CD14-positive monocyte (primary cell): ENCODE measurements at regions not wholly inside any gene's neighbourhood (a gene's known extent, or its start where the extent isn't known, plus 50 kb on each side); places are given as distances from the start of the nearest gene placed in this dataset.

Experiments used
- DNase-seq, 3 donors: peaks; one replicate each; pipeline ENCODE4 v3.0.0-alpha.2; 2011 to 2022
- H2AFZ ChIP-seq: 2 replicates; pipeline ENCODE4 v1.6.0; 2012; ENCODE audit warnings: mild to moderate bottlenecking, low read depth, low read length, inconsistent platforms; ENCODE audit not compliant: insufficient read depth, poor library complexity, severe bottlenecking
- H3K27ac ChIP-seq, 2 donors: 1 replicate in 1 of 2; 2 replicates in 1 of 2; pipeline ENCODE4 v1.5.1; 2012 to 2013; ENCODE audit warnings: low read length in 2 of 2, control low read depth in 1 of 2, inconsistent platforms in 1 of 2, low read depth in 1 of 2, mild to moderate bottlenecking in 1 of 2
- H3K27me3 ChIP-seq, 2 donors: one replicate each; pipeline versions ENCODE4 v1.6.0 to v1.6.1; 2011 to 2013; ENCODE audit warnings: low read length in 2 of 2; ENCODE audit not compliant: control insufficient read depth in 2 of 2, insufficient read depth in 2 of 2
- H3K36me3 ChIP-seq, 2 donors: replicated peaks in 1 of 2; 1 replicate in 1 of 2; 2 replicates in 1 of 2; pipeline versions ENCODE4 v1.5.1 to v1.6.1; 2012 to 2013; ENCODE audit warnings: low read length in 2 of 2, control low read depth in 1 of 2, inconsistent platforms in 1 of 2, mild to moderate bottlenecking in 1 of 2; ENCODE audit not compliant: insufficient read depth in 2 of 2, control insufficient read depth in 1 of 2
- H3K4me1 ChIP-seq, 2 donors: 1 replicate in 1 of 2; 2 replicates in 1 of 2; pipeline versions ENCODE4 v1.5.1 to v1.6.1; 2012 to 2013; ENCODE audit warnings: low read length in 2 of 2, control low read depth in 1 of 2, inconsistent platforms in 1 of 2, mild to moderate bottlenecking in 1 of 2, moderate library complexity in 1 of 2; ENCODE audit not compliant: insufficient read depth in 2 of 2, control insufficient read depth in 1 of 2
- H3K4me2 ChIP-seq: replicated peaks from 2 replicates; pipeline ENCODE3; 2012; ENCODE audit warnings: low read length, moderate library complexity, mild to moderate bottlenecking; ENCODE audit not compliant: poor library complexity, severe bottlenecking; ENCODE audit errors: extremely low read depth
- H3K4me3 ChIP-seq, 3 experiments: fragments of 200-600 bp in 1 of 3; sonication (generic) in 1 of 3; replicated peaks in 1 of 3; 1 replicate in 2 of 3; 2 replicates in 1 of 3; pipeline ENCODE4 v1.5.1; 2011 to 2013; ENCODE audit warnings: low read length in 3 of 3, mild to moderate bottlenecking in 3 of 3, control low read depth in 2 of 3, low read depth in 2 of 3, inconsistent platforms in 1 of 3, moderate library complexity in 1 of 3
- H3K79me2 ChIP-seq: 2 replicates; pipeline ENCODE4 v1.6.0; 2012; ENCODE audit warnings: mild to moderate bottlenecking, control low read depth, inconsistent platforms, low read length, moderate library complexity; ENCODE audit not compliant: insufficient read depth
- H3K9ac ChIP-seq: 2 replicates; pipeline ENCODE4 v1.6.0; 2017; ENCODE audit warnings: low read length, mild to moderate bottlenecking; ENCODE audit not compliant: insufficient read depth, poor library complexity, severe bottlenecking
- H3K9me3 ChIP-seq, 2 donors: replicated peaks in 1 of 2; 1 replicate in 1 of 2; 2 replicates in 1 of 2; pipeline versions ENCODE4 v1.5.1 to v1.6.1; 2012 to 2013; ENCODE audit warnings: low read length in 2 of 2, control low read depth in 1 of 2; ENCODE audit not compliant: control insufficient read depth in 1 of 2, insufficient read depth in 1 of 2
- H4K20me1 ChIP-seq: 2 replicates; pipeline ENCODE4 v1.6.0; 2012; ENCODE audit warnings: mild to moderate bottlenecking, low read length, control low read depth, moderate library complexity; ENCODE audit not compliant: insufficient read depth
- H3K27ac Mint-ChIP-seq, 7 donors: one replicate each; pipeline ENCODE4 v1.8.0; 2020; ENCODE audit warnings: mild to moderate bottlenecking in 7 of 7, mixed read lengths in 7 of 7, moderate library complexity in 6 of 7, inconsistent platforms in 2 of 7
- H3K27me3 Mint-ChIP-seq, 3 donors: one replicate each; pipeline ENCODE4 v1.8.0; 2021 to 2022; ENCODE audit warnings: low read depth in 3 of 3, mild to moderate bottlenecking in 3 of 3, mixed read lengths in 3 of 3, moderate library complexity in 3 of 3, inconsistent platforms in 1 of 3
- H3K36me3 Mint-ChIP-seq, 2 donors: one replicate each; pipeline ENCODE4 v1.8.0; 2020; ENCODE audit warnings: mixed read lengths in 2 of 2, inconsistent platforms in 1 of 2, mild to moderate bottlenecking in 1 of 2
- H3K4me1 Mint-ChIP-seq: one replicate; pipeline ENCODE4 v1.8.0; 2020; ENCODE audit warnings: mild to moderate bottlenecking, mixed read lengths
- H3K4me3 Mint-ChIP-seq, 2 donors: one replicate each; pipeline ENCODE4 v1.8.0; 2020; ENCODE audit warnings: mild to moderate bottlenecking in 2 of 2, mixed read lengths in 2 of 2, moderate library complexity in 1 of 2
- H3K9me3 Mint-ChIP-seq, 7 donors: one replicate each; pipeline ENCODE4 v1.8.0; 2020 to 2022; ENCODE audit warnings: mixed read lengths in 7 of 7, mild to moderate bottlenecking in 6 of 7, moderate library complexity in 6 of 7, inconsistent platforms in 2 of 7
- CTCF ChIP-seq: fragments of 200-600 bp; IDR thresholded peaks from one replicate; pipeline ENCODE4 v1.8.0; 2022; ENCODE audit warnings: antibody characterized with exemption, mild to moderate bottlenecking
- WGBS: methylation state at CpG from one replicate; pipeline ENCODE4 v1.1.5; 2013; ENCODE audit warnings: missing lambda C conversion rate; ENCODE audit not compliant: insufficient coverage; 5-methylcytosine and 5-hydroxymethylcytosine counted together
- intact Hi-C, 2 donors: fragments of 100-400 bp; cut with micrococcal nuclease; formaldehyde crosslinking; loops; one replicate each; pipeline versions ENCODE4 v1.15.0 to v1.15.1; 2023

GRCh38 chr2:105571445-105571987 is 172.7 kb upstream of the FHL2 start:
- H3K36me3 Mint-ChIP-seq: no peaks in the 10 kb centered on the region
- WGBS: 89% methylated on average over 4 of the region's 9 CpGs

DNA sequence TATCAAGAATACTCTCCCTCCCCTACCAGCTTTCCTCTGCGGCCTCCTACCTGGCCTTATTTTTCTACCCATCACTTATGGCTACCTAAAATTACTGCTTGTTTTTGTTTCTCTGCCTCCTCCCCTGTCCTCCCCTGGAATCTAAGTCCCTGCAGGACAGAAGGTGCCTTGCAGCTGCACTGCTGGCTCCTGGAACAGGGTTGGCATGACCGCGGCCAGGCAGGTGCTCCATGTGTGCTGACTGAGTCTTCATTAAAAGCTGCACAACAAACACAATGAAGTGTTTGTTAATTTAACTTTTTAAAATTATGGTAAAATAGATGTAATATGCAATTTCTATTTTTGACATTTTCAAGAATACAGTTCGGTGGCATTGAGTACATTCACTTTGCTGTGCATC is 171.9 kb upstream of the FHL2 start:
- H3K27ac Mint-ChIP-seq: no peak overlapping the region
- no peaks in the 10 kb centered on the region for H3K9me3 ChIP-seq
- no peak overlapping the region for H3K27ac ChIP-seq
- no peak overlapping the region for H3K4me2 ChIP-seq
- H3K4me1 Mint-ChIP-seq: peaks cover 10% of the 10 kb centered on the region
- H3K79me2 ChIP-seq: no peaks in the 10 kb centered on the region
- H4K20me1 ChIP-seq: no peaks in the 10 kb centered on the region
- no peaks in the 10 kb centered on the region for H3K4me1 ChIP-seq
- H3K9me3 Mint-ChIP-seq: no peaks in the 10 kb centered on the region
- H3K4me3 Mint-ChIP-seq: peak overlapping the region in 1 of 2 donors; percentile 47
- TF ChIP-seq CTCF: no peak
- H3K36me3 Mint-ChIP-seq: no peaks in the 10 kb centered on the region
- no peaks in the 10 kb centered on the region for H3K36me3 ChIP-seq
- H3K27me3 ChIP-seq: peaks cover 0 to 11% of the 10 kb centered on the region in 2 donors
- H3K4me3 ChIP-seq: no peak overlapping the region
- WGBS: 83% methylated on average over 1 of the region's 4 CpGs
- intact Hi-C loops: no loop called here
- H3K27me3 Mint-ChIP-seq: peaks cover 13 to 39% (median 24%) of the 10 kb centered on the region in 3 donors
- no peak for DNase-seq
- H2AFZ ChIP-seq: no peak overlapping the region
- H3K9ac ChIP-seq: no peak overlapping the region

More at GRCh38 chr2:105571445-105571987, 172.7 kb upstream of the FHL2 start:
- H4K20me1 ChIP-seq: no peaks in the 10 kb centered on the region
- no peaks in the 10 kb centered on the region for H3K4me1 ChIP-seq
- peak overlapping the region in 1 of 7 donors; percentile 5 for H3K27ac Mint-ChIP-seq
- H3K4me3 ChIP-seq: no peak overlapping the region
- H3K27me3 ChIP-seq: peaks cover 0 to 11% of the 10 kb centered on the region in 2 donors
- no peaks in the 10 kb centered on the region for H3K79me2 ChIP-seq
- no peaks in the 10 kb centered on the region for H3K9me3 ChIP-seq
- no peak for TF ChIP-seq CTCF
- intact Hi-C loops: no loop called here
- H3K9ac ChIP-seq: no peak overlapping the region
- no peak overlapping the region for H3K27ac ChIP-seq
- peaks cover 11 to 39% (median 25%) of the 10 kb centered on the region in 3 donors for H3K27me3 Mint-ChIP-seq
- H3K4me1 Mint-ChIP-seq: peaks cover 10% of the 10 kb centered on the region
- DNase-seq: no peak
- H3K36me3 ChIP-seq: no peaks in the 10 kb centered on the region
- no peak overlapping the region for H3K4me2 ChIP-seq
- H3K9me3 Mint-ChIP-seq: no peaks in the 10 kb centered on the region
- no peak overlapping the region for H2AFZ ChIP-seq
- H3K4me3 Mint-ChIP-seq: no peak overlapping the region
